NCI-H128 (cell line): ENCODE measurements at regions not wholly inside any gene's neighbourhood (a gene's known extent, or its start where the extent isn't known, plus 50 kb on each side); places are given as distances from the start of the nearest gene placed in this dataset.
"Not testable (repeated sequence)": the region's sequence is repeated elsewhere in the genome, so short reads cannot be mapped to it uniquely, and the experiment has no call there.

Experiments
- DNase-seq: peaks from one replicate; lab custom pipeline; 2025; ENCODE audit not compliant: unreplicated experiment; lab: John Stamatoyannopoulos, UW

DNA sequence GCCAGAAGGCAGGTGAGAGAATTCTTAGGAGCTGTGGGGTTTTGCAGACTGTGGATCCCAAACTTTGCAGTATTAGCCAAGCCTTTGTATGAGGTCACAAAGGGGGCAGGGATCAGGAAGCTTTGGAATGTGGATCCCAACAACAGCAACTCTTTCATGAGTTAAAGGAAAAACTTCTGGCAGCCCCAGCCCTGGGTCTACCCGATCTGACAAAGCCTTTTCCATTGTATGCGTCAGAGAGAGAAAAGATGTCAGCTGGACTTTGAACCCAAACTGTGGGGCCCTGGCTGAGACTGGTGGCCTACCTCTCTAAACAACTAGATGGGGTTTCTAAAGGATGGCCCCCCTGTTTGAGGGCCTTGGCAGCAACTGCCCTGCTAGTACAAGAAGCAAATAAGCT, 101.8 kb upstream of the OSBPL11 start:
- DNase-seq, result not testable (repeated sequence)

DNA sequence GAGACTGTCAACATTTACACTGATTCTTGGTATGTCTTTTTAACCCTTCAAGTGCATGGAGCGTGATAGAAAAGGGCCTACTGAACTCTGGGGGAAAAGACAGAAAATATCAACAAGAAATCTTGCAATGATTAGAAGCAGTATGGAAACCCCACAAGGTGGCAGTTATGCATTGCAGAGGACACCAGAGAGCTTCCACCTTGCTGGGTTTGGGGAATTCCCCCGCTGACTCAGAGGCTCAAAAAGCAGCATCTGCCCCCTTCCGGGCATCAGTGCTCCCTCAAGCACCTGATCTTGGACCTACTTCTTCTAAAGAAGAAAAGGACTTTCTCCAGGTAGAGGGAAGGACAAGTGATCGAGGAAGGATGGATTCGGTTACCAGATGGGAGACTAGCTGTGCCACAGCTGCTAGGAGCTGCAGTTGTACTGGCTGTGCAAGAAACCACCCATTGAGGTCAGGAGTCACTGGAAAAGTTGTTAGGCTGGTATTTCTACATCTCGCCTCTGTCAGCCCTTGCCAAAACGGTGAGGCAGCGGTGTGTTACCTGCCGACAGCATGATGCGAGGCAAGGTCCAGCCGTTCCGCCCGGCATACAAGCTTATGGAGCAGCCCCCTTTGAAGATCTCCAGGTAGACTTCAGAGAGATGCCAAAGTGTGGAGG, 102.8 kb upstream of the OSBPL11 start:
- not testable (repeated sequence) for DNase-seq

DNA sequence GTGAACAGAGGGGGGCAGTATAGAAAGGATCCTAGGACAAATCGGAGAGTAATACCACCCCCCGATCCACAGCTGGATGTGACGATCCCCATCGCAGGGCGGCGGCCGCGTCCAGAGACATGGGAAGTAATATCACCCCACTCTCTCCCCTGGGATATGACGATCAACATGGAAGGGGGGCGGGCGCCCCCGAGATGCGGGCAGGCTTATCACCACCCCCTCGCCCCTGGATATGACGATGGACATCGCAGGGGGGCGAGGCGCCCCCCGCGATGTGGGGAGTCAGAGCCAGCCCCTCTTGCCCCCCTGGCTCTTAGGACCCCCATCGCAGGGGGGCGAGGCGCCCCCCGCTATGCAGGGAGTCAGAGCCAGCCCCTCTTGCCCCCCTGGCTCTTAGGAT, 120.4 kb upstream of the OSBPL11 start:
- no peak for DNase-seq

DNA sequence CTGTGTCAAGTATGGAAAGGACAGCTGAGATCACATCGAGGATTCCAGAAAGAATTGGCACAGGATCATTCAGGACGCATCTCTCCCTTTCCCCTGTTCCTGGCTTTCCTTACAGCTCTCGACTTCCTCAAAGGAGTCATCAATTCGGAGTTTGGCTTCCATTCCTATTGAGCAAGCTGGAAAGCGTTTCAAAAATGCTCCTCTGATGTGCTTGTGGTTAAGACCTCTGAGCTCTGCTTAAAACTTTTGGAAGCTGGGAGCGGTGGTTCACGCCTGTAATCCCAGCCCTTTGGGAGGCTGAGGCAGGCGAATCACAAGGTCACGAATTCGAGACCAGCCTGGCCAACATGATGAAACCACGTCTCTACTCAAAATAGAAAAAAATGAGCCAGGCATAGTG, 136.9 kb upstream of the OSBPL11 start:
- not testable (repeated sequence) for DNase-seq

DNA sequence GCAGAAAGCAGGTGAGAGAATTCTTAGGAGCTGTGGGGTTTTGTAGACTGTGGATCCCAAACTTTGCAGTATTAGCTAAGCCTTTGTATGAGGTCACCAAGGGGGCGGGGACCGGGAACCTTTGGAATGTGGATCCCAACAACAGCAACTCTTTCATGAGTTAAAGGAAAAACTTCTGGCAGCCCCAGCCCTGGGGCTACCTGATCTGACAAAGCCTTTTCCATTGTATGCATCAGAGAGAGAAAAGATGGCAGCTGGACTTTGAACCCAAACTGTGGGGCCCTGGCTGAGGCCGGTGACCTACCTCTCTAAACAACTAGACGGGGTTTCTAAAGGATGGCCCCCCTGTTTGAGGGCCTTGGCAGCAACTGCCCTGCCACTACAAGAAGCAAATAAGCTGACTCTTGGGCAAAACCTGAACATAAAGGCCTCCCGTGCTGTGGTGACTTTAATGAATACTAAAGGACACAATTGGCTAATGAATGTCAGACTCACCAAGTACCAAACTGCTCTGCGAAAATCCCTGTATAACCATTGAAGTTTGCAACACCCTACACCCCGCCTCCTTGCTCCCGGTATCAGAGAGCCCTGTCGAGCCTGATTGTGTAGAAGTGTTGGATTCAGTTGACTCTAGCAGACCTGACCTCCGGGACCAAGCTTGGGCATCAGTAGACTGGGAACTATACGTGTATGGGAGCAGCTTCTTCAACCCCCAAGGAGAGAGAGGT, 146.9 kb upstream of the OSBPL11 start:
- DNase-seq, result not testable (repeated sequence)

DNA sequence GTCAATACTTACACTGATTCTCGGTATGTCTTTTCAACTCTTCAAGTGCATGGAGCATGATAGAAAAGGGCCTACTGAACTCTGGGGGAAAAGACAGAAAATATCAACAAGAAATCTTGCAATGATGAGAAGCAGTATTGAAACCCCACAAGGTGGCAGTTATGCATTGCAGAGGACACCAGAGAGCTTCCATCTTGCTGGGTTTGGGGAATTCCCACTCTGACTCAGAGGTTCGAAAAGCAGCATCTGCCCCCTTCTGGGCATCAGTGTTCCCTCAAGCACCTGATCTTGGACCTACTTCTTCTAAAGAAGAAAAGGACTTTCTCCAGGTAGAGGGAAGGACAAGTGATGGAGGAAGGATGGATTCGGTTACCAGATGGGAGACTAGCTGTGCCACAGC, 147.5 kb upstream of the OSBPL11 start:
- not testable (repeated sequence) for DNase-seq

DNA sequence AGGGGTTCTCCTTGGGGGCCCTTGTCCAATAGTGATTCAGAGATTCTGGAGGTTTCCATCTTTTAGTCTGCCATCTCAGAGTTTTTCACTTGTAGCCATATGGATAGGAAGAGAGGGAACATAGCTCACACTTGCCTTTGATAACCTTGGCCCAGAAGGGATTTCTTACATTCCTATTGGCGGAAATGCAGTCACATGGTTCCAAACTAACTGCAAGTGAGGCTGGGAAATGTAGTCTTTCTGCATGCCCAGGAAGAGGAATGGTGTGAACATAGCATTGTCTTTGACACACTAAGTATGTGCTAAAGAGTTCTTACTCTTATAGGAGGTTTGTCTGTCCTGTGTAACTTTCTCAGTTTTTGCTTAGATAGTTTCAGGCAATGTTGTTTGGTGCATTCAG, 161.8 kb upstream of the OSBPL11 start:
- DNase-seq, result not testable (repeated sequence)

DNA sequence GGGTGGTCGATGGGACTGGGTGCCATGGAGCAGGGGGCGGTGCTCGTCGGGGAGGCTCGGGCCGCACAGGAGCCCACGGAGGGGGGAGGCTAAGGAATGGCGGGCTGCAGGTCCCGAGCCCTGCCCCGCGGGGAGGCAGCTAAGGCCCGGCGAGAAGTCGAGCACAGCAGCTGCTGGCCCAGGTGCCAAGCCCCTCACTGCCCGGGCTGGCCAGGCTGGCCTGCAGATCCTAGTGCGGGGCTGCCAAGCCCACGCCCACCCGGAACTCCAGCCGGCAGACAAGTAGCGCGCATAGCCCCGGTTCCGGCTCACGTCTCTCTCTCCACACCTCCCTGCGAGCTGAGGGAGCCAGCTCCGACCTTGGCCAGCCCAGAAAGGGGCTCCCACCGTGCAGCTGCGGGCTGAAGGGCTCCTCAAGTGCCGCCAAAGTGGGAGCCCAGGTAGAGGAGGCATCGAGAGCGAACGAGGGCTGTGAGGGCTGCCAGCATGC, 163.4 kb upstream of the OSBPL11 start:
- DNase-seq, result not testable (repeated sequence)

DNA sequence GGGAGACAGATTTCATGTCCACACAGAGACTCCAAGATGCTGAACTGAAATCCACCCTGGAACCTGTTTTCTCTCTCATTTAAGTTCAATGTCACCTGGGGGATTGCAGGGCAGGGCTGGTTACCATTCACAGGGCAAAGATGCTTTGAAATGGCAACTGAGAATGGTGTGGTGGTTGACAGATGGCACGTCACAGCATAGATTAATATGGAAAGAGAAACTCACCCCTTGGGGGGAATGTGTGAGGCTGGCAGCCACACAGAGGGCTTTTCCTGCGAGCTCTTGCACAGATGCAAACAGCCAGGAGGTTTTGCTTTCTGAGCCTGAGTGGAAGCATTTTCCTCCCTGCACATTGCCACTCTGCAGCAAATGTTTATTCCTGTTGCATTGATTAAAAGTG, 167.3 kb upstream of the OSBPL11 start:
- not testable (repeated sequence) for DNase-seq

DNA sequence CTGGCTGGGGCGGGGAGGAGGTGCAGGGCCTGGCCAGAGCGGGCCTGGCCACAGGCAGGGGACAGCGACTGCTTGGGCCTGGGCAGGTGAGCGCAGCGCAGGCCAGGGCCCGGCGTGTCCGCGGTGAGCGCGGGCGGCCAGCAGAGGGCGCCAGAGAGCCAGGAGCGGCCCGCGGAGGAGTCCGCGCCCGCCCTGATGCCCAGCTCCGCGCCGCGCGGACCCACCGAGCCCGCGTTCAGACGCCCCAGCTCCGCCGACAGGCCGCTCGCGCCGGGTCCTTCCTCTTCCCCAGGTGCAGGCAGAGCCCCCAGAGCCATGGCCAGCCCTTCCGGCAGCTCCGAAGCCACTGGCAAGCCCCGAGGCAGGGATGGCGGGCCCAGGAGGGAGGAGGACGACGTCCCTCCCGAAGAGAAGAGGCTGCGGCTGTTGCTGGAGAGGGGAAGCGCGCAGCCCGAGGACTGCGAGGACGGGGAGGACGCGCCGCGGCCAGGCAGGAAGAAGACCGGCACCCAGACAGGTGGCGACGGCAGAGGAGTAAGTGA, 171.1 kb upstream of the OSBPL11 start:
- DNase-seq, result peak; percentile 47

DNA sequence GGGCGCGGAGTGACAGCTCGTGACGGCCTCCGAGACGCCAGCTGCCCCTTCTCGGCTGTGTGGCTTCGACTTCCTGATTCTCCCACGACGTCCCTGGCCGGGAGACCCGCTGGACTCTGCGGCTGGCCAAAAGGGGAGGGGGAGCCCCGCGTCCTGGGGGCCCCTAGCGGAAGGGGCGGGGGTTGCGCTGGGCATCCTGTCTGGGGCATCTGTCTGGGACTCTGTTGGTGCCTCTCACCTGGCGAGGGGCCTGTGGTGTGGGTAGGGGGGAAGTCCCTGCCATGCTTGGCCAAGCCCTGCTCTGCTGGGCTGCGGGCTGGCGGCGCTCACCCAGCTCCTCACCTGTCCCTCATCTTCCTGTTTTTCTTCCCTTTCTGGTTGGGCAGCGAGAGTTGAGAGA, 171.6 kb upstream of the OSBPL11 start:
- not testable (repeated sequence) for DNase-seq

DNA sequence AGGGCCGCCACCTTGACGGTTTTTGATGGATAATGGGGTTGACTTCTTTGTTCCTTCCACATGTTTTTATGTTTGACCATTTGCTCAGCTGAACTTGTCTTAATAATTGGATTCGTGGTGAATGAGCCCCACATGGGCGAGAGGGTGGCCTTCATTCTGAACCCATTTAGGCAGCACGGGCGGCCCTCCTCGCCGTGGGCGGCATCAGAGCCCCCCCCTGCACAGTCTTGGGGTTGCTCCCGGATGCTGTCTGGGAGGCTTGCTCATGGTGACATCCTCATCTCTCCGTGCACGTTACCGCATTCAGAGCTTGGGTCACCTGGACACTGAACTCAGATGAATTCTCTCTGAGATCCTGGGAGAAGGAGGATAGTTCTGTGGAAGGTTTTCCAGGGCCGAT, 172.3 kb upstream of the OSBPL11 start:
- no peak for DNase-seq

DNA sequence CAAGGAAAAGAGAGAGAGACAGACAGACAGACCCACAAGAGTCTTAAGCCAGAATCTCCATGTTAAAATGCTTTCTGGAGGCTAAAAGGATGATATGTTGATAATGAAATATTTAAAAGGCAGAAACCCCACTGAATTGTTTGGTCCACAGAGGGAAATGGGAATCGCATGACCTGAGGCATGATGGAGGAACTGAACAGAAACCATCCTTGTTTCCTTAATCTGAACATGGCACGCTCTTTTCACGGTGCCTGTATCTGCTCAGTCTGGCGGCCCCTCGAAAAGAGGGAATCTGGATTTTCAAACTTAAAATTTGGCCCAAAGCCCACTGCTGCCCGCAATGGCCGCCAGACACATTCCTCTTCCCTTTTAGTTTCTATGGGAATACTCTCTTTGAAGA, 173.5 kb upstream of the OSBPL11 start:
- DNase-seq, result not testable (repeated sequence)

DNA sequence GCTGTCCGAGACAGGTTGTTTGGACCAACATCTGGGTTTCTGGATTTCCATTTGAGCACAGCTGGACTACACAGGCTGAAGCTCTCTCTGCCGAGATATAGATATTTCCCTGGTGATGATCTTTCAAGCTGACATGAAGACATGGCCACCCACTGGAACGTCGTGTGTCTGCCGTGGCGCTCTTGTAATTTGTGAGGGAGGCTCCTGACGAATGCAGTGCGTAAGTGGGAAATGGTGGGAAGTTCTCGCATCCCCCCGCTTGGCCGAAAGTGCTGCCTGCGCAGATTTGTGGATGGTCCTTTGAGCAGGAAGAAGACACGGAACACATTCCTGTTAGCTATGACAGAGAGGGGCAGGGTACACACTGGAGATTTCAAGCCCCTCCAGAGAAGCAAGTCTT, 176.2 kb upstream of the OSBPL11 start:
- not testable (repeated sequence) for DNase-seq

DNA sequence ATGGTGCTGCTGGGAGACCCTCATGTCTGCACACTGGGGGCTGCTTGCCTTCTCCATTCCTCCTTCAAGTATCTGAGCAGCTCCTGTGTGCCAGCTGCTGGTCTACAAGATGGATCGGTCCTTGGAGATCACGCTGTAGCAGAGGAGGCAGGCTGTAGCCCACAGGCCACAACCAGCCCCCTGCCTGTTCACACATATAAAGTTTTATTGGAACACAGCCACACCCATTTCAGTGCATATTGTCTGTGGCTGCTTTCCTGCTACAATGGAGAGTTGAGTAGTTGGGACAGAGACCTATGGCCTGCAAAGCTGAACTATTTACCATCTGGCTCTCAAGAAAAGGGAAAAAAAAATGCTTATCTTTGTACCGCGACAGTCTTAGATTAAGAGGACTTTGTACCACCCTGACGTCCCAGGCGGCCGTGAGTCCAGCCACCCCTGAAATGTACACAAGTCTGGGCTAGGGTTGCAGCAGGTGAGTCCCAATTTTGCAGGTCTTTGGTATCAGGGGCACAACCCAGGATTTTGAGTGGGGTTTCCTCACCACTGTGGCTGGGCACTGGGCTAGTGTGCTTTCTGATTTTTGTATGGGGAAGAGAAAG, 179.2 kb upstream of the OSBPL11 start:
- DNase-seq, result not testable (repeated sequence)

DNA sequence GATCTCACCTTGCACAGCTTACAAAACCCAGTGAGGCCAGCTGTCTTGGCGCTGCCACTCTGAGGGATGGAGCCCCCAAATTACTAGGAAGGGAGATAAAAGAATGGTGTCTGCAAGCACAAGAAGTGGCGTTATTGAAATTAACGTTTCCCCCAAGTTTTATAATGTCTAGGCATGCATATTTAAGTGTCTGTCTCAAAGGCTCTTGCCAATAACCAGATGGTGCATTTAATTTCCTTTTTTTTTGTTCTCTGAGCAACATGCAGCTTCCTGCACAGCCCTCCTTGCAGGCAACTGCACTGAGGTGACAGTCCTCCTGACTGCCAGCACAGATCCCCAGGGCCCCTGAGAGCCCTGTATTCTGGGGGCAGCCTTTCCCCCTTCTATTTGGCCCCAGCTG, 179.8 kb upstream of the OSBPL11 start:
- not testable (repeated sequence) for DNase-seq

DNA sequence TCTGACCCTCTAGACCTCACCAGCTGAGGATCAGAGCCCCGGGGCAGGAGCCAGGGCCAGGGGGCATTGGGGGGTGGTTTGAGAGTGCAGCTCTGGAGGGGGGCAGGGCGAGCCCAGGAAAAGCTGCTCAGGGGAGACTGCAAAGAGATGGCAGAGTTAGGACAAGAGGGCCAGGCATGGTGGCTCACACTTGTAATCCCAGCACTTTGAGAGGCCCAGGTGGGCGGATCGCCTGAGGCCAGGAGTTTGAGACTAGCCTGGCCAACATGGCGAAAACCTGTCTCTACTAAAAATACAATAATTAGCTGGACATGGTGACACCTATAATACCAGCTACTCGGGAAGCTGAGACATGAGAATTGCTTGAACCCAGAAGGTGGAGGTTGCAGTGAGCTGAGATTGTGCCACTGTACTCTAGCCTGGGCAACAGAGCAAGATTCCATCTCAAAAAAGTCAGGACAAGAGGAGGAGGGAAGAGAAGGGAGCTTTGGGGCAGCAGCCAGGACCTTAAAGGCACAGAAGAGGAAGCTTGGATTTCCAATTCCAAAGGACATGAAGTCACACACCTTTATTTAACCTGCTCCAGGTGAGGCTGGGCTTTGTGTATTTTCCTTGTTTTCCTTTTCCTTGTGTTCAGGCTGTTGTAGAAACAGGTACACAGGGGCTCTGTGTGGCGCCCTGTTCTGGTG, 180.5 kb upstream of the OSBPL11 start:
- not testable (repeated sequence) for DNase-seq

DNA sequence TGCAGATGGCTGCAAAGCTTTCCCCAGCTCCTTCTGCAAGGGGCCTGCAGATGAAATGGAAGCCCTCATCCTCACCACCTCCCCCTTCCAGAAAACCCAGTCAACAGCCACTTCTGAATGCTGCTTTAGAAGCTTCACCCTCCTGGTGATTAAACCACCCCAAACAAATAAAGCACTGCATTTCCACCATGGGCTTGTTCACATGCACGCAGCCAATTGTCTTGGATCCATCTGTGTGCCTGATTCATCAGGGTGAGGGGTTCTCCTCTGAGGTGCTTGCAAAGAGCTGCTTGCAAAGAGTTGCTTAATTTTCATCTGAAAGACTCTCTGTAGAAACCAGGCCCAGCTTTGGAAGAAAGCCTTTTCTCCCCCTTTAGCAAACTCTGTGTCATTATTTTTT, 184.0 kb upstream of the OSBPL11 start:
- not testable (repeated sequence) for DNase-seq

DNA sequence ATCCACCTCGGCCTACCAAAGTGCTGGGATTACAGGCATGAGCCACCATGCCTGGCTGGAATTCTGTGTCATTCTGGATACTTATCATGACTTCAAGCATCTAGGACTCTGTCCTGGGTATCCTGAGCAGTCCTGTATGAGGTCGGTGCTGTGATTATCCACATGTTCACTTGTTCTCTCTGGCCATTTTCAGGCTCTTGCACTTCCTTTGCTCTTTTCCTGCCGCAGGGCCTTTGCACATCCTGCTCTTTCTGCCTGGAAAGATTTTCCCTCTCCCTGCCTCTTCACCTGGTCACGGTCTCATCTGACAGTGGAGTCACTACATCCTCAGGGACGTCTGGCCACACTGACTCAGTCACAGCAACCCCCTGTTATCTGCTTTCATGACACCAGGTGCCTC, 184.6 kb upstream of the OSBPL11 start:
- DNase-seq, result not testable (repeated sequence)

DNA sequence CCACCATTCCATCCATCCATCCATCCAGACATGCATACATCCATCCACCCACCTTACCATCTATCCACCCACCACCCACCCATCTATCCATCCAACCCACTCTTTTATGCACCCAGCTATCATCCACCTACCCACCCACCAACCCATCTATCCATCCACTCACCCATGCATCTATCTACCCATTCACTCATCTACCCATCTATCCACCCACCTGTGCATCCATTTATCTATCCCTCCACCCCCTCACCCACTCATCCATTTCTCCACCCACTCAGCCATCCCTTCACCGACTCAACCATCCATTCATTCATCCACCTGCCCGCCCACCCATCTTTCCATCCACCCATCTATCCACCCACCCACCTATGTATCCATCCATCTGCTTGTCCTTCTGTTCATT, 186.4 kb upstream of the OSBPL11 start:
- DNase-seq, result not testable (repeated sequence)

DNA sequence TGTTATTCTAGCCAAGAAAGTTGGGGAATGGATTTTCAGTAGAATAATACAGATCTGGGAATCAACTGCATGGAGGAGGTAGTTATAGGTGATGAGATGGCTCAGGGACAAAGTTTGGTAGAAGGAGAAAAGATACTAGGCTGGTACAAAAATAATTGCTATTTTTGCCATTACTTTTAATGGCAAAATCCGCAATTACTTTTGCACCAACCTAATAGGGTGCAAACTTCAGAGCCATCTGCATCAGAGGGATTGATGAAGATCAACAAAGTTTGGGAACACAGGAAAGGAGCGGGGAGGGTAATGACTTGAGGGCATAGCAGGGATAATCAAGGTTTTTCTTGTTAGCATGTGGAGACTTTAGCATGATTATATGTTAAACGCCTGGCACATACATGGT, 178.7 kb upstream of the ROPN1B start:
- not testable (repeated sequence) for DNase-seq
